Pulmonary artery endothelial cell (primary cell): ENCODE measurements at regions not wholly inside any gene's neighbourhood (a gene's known extent, or its start where the extent isn't known, plus 50 kb on each side); places are given as distances from the start of the nearest gene placed in this dataset.
A peak's percentile ranks its signal among the peaks of the same experiment; 100 is the strongest.

ENCODE experiments used
- DNase-seq: peaks from one replicate; pipeline ENCODE4 v3.0.0-alpha.2; 2011; ENCODE audit warnings: low read depth, low spot score

DNA sequence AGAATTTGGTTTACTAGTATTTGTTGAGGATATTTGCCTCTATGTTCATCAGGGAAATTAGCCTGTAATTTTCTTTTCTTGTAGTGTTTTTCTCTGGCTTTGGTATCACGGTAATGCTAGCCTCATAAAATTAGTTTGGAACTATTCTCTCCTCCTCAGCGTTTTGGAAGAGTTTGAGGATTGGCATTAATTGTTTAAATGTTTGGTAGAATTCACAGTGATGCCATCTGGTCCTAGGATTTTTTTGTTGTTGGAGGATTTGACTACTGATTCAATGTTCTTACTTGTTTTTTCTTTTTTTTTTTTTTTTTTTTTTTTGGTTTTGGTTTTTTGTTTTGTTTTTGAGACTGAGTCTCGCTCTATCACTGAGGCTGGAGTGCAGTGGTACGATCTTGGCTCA is 156.2 kb upstream of the BTBD3 start:
- no peak for DNase-seq

DNA sequence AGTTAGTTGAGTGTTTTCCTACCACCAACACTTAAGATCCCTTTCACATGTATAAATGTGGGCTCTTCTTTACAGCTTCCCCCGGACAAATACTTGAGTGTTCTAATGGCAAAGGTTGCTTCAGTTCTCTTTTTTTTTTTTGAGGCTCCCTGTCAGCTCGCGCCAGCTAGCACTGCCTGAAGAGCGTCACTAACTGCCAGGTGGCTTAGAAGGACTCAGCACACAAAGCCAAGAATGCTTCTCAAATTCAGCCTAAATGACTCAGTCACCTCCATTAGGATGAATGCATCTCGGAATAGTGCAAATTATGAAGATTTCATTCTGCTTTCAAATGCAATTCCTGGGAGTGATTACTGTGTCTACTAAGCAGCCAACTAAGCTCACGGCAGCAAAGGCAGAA is 150.7 kb upstream of the BTBD3 start:
- no peak for DNase-seq

DNA sequence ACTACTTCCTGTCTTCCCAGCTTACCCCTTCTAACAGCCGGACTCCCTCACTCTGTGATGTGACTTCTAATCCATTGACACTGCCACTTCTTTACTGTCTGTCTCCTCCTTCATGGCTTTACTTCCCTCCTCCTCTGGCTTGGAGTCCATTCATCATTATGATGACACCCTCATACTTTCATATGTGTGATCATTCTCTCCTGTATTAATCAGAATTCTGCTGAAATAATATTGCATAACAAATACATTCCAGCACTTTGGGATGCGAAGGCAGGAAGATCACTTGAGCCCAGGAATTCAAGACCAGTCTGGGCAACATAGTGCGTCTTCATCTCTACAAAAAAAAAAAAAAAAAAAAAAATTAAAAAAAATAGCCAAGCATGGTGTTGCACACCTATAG is 147.9 kb upstream of the BTBD3 start:
- DNase-seq: no peak

DNA sequence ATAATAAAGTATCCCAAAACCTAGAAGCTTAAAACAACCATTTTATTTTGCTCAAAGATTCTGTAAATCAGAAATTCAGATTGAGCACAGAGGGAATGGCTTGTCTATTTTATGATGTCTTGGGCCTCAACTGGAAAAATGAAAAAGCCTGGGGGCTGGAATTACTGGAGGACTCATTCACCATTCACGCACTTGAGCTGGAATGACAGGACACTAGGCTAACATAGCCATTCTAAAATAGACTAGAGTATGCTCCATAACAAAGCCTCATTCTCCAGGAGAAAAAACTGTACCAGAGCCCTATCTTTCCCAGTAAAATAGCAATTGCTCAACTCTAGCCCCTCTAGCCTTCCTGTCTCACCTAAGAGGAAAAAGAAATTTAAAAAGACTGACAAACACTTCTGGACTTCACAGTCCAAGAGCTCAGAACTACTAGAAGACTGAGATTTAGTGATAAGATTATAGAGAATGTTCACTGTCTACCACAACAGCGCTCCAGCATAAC is 145.4 kb upstream of the BTBD3 start:
- no peak for DNase-seq

DNA sequence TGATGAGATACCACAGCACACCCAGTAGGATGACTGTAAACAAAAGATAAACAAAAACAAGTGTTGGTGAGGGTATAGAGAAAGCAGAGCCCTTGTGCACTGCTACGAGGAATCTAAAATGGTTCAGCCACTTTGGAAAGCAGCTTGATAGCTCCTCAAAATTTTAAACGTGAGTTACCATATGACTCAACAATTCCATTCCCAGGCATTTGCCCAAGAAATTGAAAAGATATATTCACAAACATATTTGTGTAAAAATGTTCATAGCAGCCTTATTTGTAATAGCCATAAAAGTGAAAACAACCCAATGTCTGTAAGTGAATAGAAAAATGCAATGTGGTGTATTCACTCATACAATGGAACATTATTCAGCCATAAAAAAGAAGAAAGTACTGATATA is 141.0 kb upstream of the BTBD3 start:
- no peak for DNase-seq

DNA sequence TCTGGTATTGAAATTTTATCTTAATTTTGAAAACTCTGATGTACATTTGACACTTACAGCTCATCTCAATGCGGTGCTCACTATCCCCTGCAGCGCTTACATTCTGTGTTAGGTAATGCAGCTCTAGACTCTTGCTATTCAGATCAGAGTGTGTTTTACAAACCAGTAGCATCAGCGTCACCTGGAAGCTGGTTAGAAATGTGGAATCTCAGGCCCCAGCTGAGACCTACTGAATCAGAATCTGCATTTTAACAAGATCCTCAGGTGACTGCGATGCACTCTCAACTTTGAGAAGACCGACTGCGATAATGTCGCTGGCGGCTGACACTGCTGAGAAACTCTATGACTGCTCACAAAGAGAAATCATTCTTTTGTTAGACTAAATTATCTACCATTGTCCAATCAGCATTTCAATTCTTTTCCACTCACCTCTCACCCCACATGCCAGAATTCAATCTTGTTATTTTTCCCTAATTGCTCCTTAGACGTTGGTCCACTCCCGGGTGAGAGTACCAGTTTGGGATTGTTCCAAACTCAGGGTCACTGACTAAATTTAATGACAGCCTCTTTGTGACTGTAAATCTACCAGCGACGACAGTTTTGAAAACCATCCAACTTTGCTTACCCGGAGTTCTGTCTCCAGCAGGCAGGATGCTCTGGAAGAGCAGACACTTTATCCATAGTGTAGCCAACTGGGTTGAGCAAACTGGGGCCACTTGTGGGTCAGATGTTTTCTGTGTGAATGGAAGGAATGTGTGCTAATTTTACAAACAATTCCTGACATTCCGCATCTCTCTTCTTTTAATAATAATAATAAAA is 140.1 kb upstream of the BTBD3 start:
- peak; percentile 53 for DNase-seq

DNA sequence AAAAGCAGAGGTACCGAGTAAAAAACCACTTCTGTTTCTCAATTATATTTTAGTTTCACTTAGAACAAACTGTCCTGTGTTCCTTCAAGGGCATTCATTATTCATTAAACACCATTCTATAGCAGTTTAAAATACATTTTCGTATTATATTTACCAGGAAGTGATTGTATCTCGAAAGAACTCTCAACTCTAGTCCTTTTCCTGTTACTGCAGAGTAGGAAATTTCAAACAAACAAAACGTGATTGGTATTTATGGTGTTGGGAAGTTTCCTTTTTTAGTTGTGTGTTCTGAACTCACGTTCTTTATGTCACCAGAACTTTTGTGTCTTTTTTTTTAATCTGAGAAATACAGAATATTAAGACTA is 139.5 kb upstream of the BTBD3 start:
- peak; percentile 52 for DNase-seq

DNA sequence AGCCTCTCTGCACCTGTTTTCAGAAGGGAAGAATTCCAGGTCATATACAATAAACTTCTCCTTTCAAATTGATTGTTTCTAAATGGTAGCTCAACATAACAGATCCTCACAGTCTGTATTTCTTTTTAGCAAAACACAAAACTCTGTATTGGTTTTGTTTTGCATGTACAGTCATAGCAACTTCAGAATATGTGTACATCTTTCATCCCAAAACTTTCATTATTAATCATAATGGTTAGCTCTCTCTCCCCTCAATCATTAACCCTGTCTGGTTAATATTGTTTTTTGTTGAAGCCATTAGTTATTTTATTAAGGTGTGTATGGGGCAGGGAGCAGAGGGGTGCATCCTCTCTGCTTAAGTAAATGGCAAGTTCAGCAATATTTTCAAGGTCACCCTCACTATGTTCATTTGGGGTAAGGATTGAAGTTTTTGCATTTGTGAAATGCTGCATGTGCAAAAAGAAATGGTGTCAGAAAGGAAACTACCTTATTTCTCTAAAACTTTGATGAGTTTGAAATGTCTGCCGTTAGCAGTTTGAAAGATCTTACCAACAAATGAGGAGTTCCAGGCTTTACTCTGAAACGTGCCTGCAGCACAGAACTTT is 136.8 kb upstream of the BTBD3 start:
- DNase-seq: no peak

DNA sequence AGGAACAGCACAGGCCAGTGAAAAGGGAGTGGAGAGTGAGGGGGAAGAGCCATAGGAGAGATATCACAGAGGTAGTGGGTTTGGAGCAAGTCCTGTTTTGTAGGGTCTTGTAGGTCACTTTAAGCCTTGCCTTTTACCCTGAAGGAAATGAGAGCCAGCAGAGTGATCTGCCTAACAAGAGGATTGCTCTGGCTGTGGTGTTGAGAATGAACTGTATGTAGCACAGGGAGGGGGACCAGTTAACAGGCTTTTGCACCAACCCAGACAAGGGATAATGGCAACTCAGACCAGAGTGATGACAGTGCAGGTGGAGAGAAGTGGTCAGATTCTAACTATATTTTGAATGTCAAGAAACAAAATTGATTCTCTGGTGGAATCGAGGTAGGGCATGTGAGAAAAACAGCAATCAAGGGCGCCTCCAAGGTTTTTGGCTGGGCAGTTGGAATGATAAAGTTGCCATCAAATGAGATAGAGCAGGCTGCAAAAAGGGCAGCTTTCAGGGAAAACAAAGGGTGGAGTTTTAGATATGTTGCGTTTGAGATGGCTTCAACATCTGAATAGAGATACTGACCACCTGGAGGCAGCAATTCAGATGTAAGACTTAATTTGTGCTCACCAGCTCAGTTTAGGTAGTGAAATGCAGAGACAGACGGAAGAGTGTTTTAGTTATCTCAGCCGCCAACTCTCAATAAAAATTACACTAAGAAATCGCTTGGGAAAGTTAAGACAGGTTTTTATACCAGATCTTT is 134.4 kb upstream of the BTBD3 start:
- no peak for DNase-seq

DNA sequence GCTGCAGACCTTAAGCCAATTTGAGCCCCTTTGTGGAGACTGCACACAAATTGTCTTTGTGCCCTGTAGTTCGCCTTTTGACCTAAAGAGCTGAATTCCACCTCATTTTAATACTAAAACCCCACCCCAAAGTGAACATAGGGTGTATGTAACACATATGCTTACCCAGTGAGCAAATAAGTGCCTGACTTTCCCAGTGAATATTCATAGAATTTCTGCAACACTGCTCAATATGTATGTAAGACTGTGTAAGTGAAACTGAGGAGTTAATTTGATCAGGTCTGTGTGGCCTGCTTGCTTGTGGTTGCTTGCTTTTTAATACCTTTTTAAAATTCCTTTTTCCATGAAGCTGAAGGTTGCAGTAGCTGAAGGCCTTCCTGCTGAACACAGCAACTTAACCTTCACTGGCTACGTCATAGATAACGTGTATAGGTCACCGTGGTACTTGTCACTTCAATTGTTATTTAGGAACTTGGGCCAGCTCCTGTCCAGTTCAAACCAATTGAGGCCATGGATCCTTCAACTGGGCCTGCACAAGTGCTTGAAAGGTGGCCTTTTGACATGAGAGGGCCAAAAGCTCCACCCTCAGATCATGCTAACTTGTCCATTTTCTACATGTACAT is 131.7 kb upstream of the BTBD3 start:
- no peak for DNase-seq

DNA sequence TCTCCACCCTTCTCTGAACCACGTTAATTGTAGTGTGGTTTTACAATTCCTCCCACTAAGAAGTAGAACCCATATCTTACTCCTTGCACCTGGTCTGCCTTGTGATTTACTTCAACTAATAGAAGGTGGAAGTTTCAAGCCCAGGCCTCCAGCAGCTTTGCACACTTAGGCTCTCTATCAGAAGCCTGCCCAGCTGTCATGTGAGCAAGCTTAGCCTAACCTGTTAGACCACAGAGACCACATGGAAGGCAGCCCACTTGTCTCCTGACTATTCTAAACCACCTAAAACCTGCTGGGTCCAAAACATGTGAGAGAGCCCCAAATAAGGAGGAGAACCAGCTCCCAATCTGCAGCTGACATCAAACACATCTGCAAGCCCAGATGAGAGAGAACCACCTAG is 127.6 kb upstream of the BTBD3 start:
- DNase-seq: no peak

DNA sequence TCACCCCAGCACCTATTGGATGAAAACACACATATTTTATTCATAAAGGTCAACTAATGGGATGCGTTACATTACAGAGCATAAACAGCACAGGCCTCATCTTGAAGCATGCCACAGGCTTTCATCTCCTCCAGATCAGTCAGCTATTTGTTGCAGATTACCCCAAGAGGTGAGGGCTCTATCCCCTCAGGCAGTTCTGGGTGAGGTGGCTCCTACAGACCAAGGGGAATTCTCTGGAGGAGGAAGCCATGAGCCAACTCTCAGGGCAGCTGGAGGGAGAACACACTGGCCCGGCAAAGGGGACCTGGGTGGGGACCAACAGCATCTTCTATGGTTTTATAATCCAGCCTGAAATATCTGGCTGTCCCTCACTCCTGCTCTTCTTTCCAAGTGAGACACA is 126.4 kb upstream of the BTBD3 start:
- no peak for DNase-seq

DNA sequence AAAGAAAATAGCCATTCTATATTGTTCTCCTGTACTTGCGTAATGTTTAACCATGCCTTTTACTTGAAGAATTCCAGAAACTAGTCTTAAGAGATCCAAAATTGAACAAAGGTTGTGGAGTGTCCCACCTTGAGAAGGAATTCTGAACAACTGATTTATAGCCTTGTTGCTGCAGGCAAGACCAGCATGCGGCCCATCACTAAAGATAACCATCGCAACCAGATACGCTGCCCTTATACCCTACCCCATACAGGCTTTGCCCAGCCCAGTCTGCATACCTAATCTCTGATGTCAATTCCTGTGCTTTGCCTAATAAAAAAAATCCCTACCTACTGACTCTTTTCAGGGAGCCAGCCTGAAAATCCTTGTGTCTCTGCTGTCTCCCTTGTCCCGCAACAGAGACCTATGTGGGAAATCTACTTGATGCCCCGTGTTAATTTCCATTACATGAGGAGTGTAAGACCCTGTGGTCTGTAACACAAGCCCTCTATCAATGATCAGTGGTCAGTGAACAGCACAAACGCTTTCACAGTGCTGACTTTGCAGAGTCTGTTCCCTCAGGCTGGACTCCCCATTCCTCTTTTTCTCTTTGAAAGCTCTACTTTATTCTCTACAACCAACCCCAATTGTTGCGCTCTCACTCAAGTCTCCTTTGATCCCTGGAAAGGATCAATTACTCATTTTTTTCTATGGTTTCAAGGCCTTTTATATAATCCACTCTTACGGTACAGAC is 125.7 kb upstream of the BTBD3 start:
- DNase-seq: no peak

DNA sequence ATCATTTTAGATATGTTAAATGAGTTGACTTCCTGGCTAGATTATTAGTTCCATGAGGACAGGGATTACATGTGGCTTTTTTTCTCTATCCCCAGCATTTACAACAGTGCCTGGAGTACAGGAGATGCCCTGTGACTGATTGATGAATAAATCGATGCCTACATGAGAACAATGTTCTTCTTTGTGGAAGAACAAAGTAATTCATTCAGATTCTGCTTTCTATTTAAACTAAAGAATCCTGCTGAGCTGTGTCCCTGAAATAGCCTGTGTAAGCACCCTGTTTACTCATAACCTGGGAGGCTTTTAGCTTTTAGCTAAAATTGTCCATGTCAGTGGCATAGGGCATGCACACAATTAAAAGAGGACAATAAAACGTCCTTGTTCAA is 125.1 kb upstream of the BTBD3 start:
- DNase-seq: no peak

DNA sequence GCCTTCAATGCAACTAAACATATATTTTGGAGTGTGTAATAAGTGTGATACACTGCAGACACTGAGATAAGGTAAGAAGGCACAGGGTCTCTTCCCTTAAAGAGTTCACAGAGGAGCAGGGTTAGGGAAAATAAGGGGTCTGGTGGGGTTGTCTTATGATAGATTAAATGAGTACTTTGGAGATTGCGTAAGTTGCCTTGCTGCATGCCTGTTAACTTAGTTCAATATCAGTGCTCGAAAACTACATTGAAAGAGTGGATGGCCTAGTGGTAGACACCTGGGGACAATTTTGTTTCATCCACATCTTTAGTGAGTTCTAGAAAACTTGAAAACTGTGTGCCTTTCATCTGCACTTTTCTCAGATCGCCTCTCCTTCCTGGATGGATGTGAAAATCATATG is 123.2 kb upstream of the BTBD3 start:
- DNase-seq: no peak

DNA sequence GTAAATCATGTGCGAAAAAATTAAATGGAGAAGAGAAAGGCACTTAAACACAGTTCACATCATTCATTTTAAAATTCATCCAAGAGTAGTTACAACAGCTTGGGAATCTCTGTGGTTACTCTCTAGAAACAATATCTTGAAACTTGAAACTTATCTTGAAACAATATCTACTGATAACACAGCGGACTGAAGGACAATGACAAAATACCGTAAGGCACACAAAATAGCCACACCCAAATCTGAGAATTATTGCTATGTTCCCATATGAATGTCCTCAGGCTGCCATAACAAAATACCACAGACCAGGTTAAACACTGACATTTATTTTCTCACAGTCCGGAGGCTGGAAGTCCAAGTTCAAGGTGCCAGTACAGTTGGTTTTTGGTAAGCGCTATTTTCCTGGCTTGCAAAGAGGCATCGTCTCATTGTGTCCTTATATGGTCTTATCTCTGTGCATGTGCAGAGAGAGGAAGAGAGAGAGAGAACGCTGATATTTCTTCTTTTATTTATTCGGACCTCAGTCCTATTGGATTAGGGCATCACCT is 122.5 kb upstream of the BTBD3 start:
- DNase-seq: no peak

DNA sequence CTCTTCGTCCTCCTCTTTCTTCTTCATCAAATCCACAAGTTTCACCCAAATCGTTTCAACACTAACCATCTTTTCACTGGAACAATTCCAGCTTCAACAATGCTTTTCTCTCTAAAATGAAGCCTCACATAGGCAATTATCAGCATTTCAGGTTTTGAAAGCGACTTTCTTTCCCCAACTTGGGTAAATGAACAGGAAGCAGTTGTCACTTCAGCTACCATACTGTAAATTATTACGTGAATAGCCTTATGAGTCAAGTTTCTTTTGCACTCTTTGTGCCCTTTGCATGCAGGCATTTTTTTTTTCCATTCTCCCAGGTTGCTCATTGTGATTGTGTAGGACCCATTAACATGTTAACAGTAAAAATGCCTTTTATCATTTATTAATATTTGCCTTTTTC is 121.7 kb upstream of the BTBD3 start:
- DNase-seq: no peak

DNA sequence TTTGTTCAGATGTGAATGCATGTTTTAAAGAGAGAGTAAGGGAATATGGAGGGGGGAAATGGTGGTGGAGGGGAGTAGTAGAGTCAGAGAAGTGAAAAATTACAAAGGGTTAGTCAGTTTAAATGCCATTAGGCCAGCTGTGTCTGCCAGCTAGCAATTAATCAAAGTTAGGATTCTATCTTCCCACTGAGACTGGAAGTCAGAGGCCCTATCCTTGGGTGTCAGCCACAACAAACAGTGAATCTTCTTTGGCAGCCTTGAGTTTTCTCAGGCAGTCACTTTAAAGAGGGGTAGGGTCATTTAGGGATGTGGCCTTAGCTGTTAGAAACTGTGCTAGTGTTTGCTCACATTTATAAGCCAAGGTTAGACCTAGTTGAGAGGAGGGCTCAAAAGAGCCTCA is 120.5 kb upstream of the BTBD3 start:
- DNase-seq: no peak

DNA sequence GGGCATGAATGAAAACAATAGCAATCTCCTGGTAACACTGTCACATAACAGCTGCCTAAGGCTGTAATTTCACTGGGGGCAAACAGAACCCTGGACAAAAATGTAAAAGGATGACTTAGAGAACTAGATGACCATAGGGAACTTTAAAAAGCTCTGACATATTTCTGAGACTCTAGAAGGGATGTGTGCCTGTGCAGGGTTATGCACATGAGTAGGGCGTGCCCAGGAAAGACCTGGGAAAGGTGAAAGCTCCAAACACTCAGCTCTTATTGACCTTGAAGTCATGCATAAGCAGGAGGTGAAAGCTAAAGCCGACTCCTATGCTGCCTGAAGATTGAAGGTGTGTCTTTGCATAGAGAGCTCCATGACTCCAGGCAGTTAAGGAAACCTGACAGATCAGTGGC is 118.4 kb upstream of the BTBD3 start:
- DNase-seq: no peak

DNA sequence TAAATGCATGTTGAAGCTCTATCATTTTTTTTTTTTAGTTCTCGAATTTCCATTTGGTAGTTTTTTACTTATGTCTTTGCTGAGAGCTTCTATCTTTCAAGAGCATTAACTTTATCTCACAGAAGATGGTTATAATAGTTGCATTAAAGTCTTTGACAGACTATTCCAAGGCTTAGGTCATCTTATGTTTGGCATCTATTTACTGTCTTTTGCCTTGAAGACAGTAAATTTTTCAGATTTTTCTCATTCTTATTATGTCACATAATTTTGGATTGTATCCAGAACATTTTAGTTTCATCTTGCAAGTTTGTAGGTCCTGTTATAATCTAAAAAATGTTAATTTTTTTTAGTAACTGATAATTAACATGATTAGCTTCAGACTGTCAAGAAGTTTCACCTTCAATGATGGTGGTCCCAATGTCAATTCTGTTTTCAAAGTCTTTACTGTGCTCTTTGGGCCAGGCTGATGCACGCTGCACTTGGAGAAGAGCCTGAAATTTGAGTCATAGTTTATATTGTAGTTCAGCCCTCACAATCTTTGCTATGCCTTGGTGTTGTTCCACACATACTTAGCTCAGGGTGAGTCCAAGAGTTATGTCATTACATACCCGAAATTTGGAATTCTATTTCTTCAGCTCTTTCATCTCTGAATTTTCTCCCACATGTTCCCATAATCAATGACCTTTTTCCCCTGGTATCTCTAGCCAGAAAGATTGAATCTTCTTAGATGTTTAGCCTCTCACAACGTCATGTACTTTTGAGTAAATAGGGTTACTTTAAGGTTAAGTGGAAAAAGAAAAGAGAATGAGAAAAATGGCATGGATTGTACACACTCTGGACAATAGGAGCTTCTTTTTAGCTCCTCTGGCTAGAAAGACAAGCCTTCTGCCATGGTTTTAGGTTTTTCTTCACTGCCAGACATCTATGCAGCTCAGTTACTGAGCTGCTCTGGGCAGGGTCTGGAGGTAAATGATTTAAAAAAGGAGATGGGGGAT is 110.3 kb upstream of the BTBD3 start:
- DNase-seq: peak; percentile 27
